H1 (cell line): ENCODE measurements at regions not wholly inside any gene's neighbourhood (a gene's known extent, or its start where the extent isn't known, plus 50 kb on each side); places are given as distances from the start of the nearest gene placed in this dataset.

Experiments
- CTCF ChIA-PET: fragments of 300-600 bp; sonication (Branson Sonifier 250); formaldehyde crosslinking; loops from one replicate; lab custom pipeline; 2021; ENCODE audit not compliant: partially characterized antibody; lab: Charles Lee
- POLR2A ChIA-PET: fragments of 300-600 bp; sonication (Branson Sonifier 250); formaldehyde crosslinking; loops from one replicate; lab custom pipeline; 2021; ENCODE audit warnings: inconsistent platforms; ENCODE audit not compliant: partially characterized antibody; lab: Charles Lee
- DNase-seq, 2 experiments: peaks; one replicate each; pipeline versions ENCODE4 v3.0.0 to v3.0.0-alpha.2; 2010 to 2022; ENCODE audit warnings: low spot score in 2 of 2, low read depth in 1 of 2, mixed read lengths in 1 of 2
- FAIRE-seq: peaks from 2 replicates; lab custom pipeline; 2011; peaks lifted over from hg19 to GRCh38; lab: Jason Lieb, UNC
- H2AFZ ChIP-seq: 2 replicates; pipeline ENCODE4 v1.8.1; 2012; ENCODE audit warnings: low read length, inconsistent platforms
- H2AK5ac ChIP-seq: 2 replicates; pipeline ENCODE4 v1.6.1; 2013; ENCODE audit warnings: low read depth, low read length
- H2BK120ac ChIP-seq: replicated peaks from 2 replicates; pipeline ENCODE3; 2013; ENCODE audit warnings: low read depth, low read length, inconsistent platforms
- H2BK12ac ChIP-seq: 2 replicates; pipeline ENCODE4 v1.6.1; 2013; ENCODE audit warnings: low read depth, low read length
- H2BK15ac ChIP-seq: 2 replicates; pipeline ENCODE4 v1.6.1; 2013; ENCODE audit warnings: low read length
- H2BK20ac ChIP-seq: 2 replicates; pipeline ENCODE4 v1.6.1; 2013; ENCODE audit warnings: low read length
- H2BK5ac ChIP-seq: 2 replicates; pipeline ENCODE4 v1.6.1; 2013; ENCODE audit warnings: low read depth, low read length
- H3K14ac ChIP-seq: 2 replicates; pipeline ENCODE4 v1.6.1; 2013; ENCODE audit warnings: inconsistent platforms; ENCODE audit not compliant: insufficient read length
- H3K18ac ChIP-seq: 2 replicates; pipeline ENCODE4 v1.6.1; 2013; ENCODE audit warnings: low read length; ENCODE audit errors: extremely low read depth
- H3K23ac ChIP-seq: 2 replicates; pipeline ENCODE4 v1.6.1; 2013; ENCODE audit warnings: inconsistent platforms; ENCODE audit not compliant: insufficient read length
- H3K23me2 ChIP-seq: 2 replicates; pipeline ENCODE4 v1.6.1; 2013; ENCODE audit warnings: low read depth, low read length
- H3K27ac ChIP-seq: 2 replicates; pipeline ENCODE4 v1.6.1; 2011; ENCODE audit warnings: low read depth, low read length, inconsistent platforms
- H3K27me3 ChIP-seq, 4 experiments: replicated peaks in 1 of 4; 1 replicate in 1 of 4; 2 replicates in 3 of 4; pipeline versions ENCODE4 v1.6.1 to v1.8.1; 2011 to 2013; ENCODE audit warnings: low read length in 3 of 4, mild to moderate bottlenecking in 3 of 4, inconsistent platforms in 2 of 4, mixed read lengths in 2 of 4, moderate library complexity in 1 of 4; ENCODE audit not compliant: control insufficient read depth in 3 of 4, insufficient read depth in 3 of 4; ENCODE audit errors: extremely low read depth in 1 of 4
- H3K36me3 ChIP-seq, 4 experiments: 2 replicates each; pipeline versions ENCODE4 v1.6.1 to v1.8.1; 2011 to 2013; ENCODE audit warnings: mild to moderate bottlenecking in 4 of 4, low read length in 3 of 4, moderate library complexity in 2 of 4, control low read depth in 1 of 4, inconsistent platforms in 1 of 4; ENCODE audit not compliant: insufficient read depth in 4 of 4, control insufficient read depth in 2 of 4
- H3K4ac ChIP-seq: replicated peaks from 2 replicates; pipeline ENCODE3; 2013; ENCODE audit warnings: low read length, low read depth, mixed read lengths, inconsistent platforms; ENCODE audit not compliant: insufficient read length
- H3K4me1 ChIP-seq, 4 experiments: replicated peaks in 1 of 4; 1 replicate in 1 of 4; 2 replicates in 3 of 4; pipeline versions ENCODE4 v1.6.1 to v1.8.1; 2011 to 2013; ENCODE audit warnings: low read length in 3 of 4, inconsistent platforms in 2 of 4, mixed read lengths in 1 of 4; ENCODE audit not compliant: insufficient read depth in 4 of 4, control insufficient read depth in 3 of 4
- H3K4me2 ChIP-seq, 2 experiments: 2 replicates each; pipeline versions ENCODE4 v1.6.1 to v1.8.1; 2011 to 2013; ENCODE audit warnings: low read depth in 2 of 2, low read length in 2 of 2, control low read depth in 1 of 2, inconsistent platforms in 1 of 2, mild to moderate bottlenecking in 1 of 2; ENCODE audit not compliant: insufficient read depth in 1 of 2
- H3K4me3 ChIP-seq, 4 experiments: fragments of 200-600, 300-600 bp in 1 of 4; sonication (generic), shearing (Covaris generic), sonication (Bioruptor Twin) in 1 of 4; 2 replicates each; pipeline versions ENCODE4 v1.5.1 to v1.8.1; 2011 to 2016; ENCODE audit warnings: low read length in 4 of 4, low read depth in 3 of 4, control low read depth in 2 of 4, inconsistent platforms in 2 of 4, mild to moderate bottlenecking in 2 of 4, mixed read lengths in 1 of 4, moderate library complexity in 1 of 4; ENCODE audit not compliant: insufficient read depth in 2 of 4; ENCODE audit errors: extremely low read depth in 1 of 4
- H3K56ac ChIP-seq: replicated peaks from 2 replicates; pipeline ENCODE3; 2013; ENCODE audit warnings: low read depth, mild to moderate bottlenecking, mixed read lengths, low read length, inconsistent platforms; ENCODE audit not compliant: insufficient read length
- H3K79me1 ChIP-seq: 2 replicates; pipeline ENCODE4 v1.6.1; 2013; ENCODE audit warnings: low read depth, low read length, control low read depth
- H3K79me2 ChIP-seq, 2 experiments: 2 replicates each; pipeline versions ENCODE4 v1.6.1 to v1.8.1; 2012 to 2013; ENCODE audit warnings: low read length in 2 of 2, mild to moderate bottlenecking in 2 of 2, inconsistent platforms in 1 of 2; ENCODE audit not compliant: insufficient read depth in 2 of 2, control insufficient read depth in 1 of 2
- H3K9ac ChIP-seq, 4 experiments: replicated peaks in 1 of 4; 1 replicate in 1 of 4; 2 replicates in 3 of 4; pipeline versions ENCODE4 v1.6.1 to v1.8.1; 2011 to 2013; ENCODE audit warnings: low read depth in 3 of 4, low read length in 3 of 4, control low read depth in 2 of 4, mild to moderate bottlenecking in 2 of 4, moderate library complexity in 2 of 4, inconsistent platforms in 1 of 4; ENCODE audit errors: extremely low read depth in 1 of 4
- H3K9me3 ChIP-seq, 2 experiments: 2 replicates each; pipeline versions ENCODE4 v1.6.1 to v1.8.1; 2012 to 2013; ENCODE audit warnings: mild to moderate bottlenecking in 2 of 2, moderate library complexity in 2 of 2, control low read depth in 1 of 2, inconsistent platforms in 1 of 2, low read depth in 1 of 2, low read length in 1 of 2, mixed read lengths in 1 of 2; ENCODE audit not compliant: insufficient read depth in 2 of 2
- H4K20me1 ChIP-seq, 2 experiments: replicated peaks in 1 of 2; 2 replicates each; pipeline versions ENCODE3 to v1.8.1; 2011 to 2013; ENCODE audit warnings: inconsistent platforms in 2 of 2, low read length in 2 of 2, mild to moderate bottlenecking in 1 of 2; ENCODE audit not compliant: insufficient read depth in 2 of 2, control insufficient read depth in 1 of 2
- H4K5ac ChIP-seq: 2 replicates; pipeline ENCODE4 v1.6.1; 2013; ENCODE audit warnings: low read length, low read depth, mixed read lengths, inconsistent platforms; ENCODE audit not compliant: insufficient read length
- H4K8ac ChIP-seq: 2 replicates; pipeline ENCODE4 v1.8.0; 2013; ENCODE audit warnings: mild to moderate bottlenecking, moderate library complexity, low read length, inconsistent platforms; ENCODE audit not compliant: insufficient read depth; ENCODE audit errors: extremely low read depth
- H4K91ac ChIP-seq: replicated peaks from 2 replicates; pipeline ENCODE3; 2013; ENCODE audit warnings: low read length, mixed read lengths, inconsistent platforms; ENCODE audit not compliant: insufficient read length
- CBX8 ChIP-seq: fragments of 300-800, 300-1000 bp; sonication (generic); IDR thresholded peaks from 2 replicates; pipeline ENCODE4 v1.7.1; 2016; ENCODE audit warnings: low read depth, low read length, borderline replicate concordance
- FOSL1 ChIP-seq: IDR thresholded peaks from 2 replicates; pipeline ENCODE4 v1.6.1; 2011; ENCODE audit warnings: mild to moderate bottlenecking, low read depth, low read length, moderate library complexity; ENCODE audit not compliant: insufficient read depth
- GABPA ChIP-seq: IDR thresholded peaks from 2 replicates; pipeline ENCODE4 v1.6.1; 2011; ENCODE audit warnings: mild to moderate bottlenecking, low read length, moderate library complexity, borderline replicate concordance; ENCODE audit not compliant: insufficient read depth
- NRF1 ChIP-seq: IDR thresholded peaks from 2 replicates; pipeline ENCODE4 v1.6.1; 2011; ENCODE audit warnings: mild to moderate bottlenecking, low read depth, low read length, improper control_type of control experiment
- POU5F1 ChIP-seq: IDR thresholded peaks from 2 replicates; pipeline ENCODE4 v1.6.1; 2011; ENCODE audit warnings: low read depth, mild to moderate bottlenecking, low read length, moderate library complexity
- SIX5 ChIP-seq: IDR thresholded peaks from 2 replicates; pipeline ENCODE4 v1.6.1; 2011; ENCODE audit warnings: mild to moderate bottlenecking, low read depth, low read length
- TBP ChIP-seq: IDR thresholded peaks from 2 replicates; pipeline ENCODE4 v1.6.1; 2011; ENCODE audit warnings: low read depth, low read length, improper control_type of control experiment
- WGBS, 2 experiments: shearing (Covaris generic) in 1 of 2; methylation state at CpG; one replicate each; pipeline versions ENCODE4 v1.1.6 to v1.1.7; 2013 to 2015; ENCODE audit warnings: low lambda C conversion rate in 2 of 2, mixed read lengths in 2 of 2, inconsistent platforms in 1 of 2, low coverage in 1 of 2, missing lambda C conversion rate in 1 of 2; ENCODE audit not compliant: insufficient replicate concordance in 2 of 2, insufficient coverage in 1 of 2, insufficient read length in 1 of 2; ENCODE audit errors: extremely low coverage in 1 of 2, missing lambda C conversion rate in 1 of 2; 5-methylcytosine and 5-hydroxymethylcytosine counted together

GRCh38 chr3:194801461-194802432, 116.1 kb downstream of the FAM43A start:
- H3K79me1 ChIP-seq = no peaks in the 10 kb centered on the region
- H3K9me3 ChIP-seq = no peaks in the 10 kb centered on the region
- WGBS, 2 experiments = 82% methylated on average over 23 of the region's 23 CpGs; no CpG with 5 or more reads in 1 of the 2 experiments
- H3K14ac ChIP-seq = no peak overlapping the region
- peak overlapping the region; percentile 91 for H2AFZ ChIP-seq
- no peak overlapping the region for H4K5ac ChIP-seq
- H3K9ac ChIP-seq = no peak overlapping the region; a peak in 1 of 7 replicates
- H3K4ac ChIP-seq = no peak overlapping the region
- no peak for DNase-seq
- H2BK15ac ChIP-seq = no peak overlapping the region
- H3K4me1 ChIP-seq = peaks cover 0 to 7% (median 5%) of the 10 kb centered on the region in 4 experiments; a peak in 4 of 7 replicates
- ChIA-PET POLR2A (interaction anchor here (0.6 to 1.7 kb wide), 2 partner anchors 114 to 590 kb away, joined by 3 read pairs; no protein-coding TSS in a partner anchor), CTCF (interaction anchor here (0.8 to 3.5 kb wide), 5 partner anchors 19 to 183 kb away, joined by 3 to 11 read pairs (median 4); no protein-coding TSS in a partner anchor)
- H2BK20ac ChIP-seq = no peak overlapping the region
- peak overlapping the region; percentile 42; the same call in 1 of the 2 replicates for H4K8ac ChIP-seq
- no peak overlapping the region for H3K23ac ChIP-seq
- peak overlapping the region in 1 of 2 experiments; percentile 28; a peak in 2 of 4 replicates for H3K4me2 ChIP-seq
- no peak for FAIRE-seq
- no peak overlapping the region for H2AK5ac ChIP-seq
- H4K91ac ChIP-seq = no peak overlapping the region
- H2BK5ac ChIP-seq = no peak overlapping the region
- no peaks in the 10 kb centered on the region for H4K20me1 ChIP-seq
- H3K56ac ChIP-seq = no peak overlapping the region
- H3K4me3 ChIP-seq = no peak overlapping the region
- H3K27me3 ChIP-seq = no peaks in the 10 kb centered on the region
- TF ChIP-seq CBX8 (no peak), NRF1 (no peak), SIX5 (no peak), GABPA (no peak), POU5F1 (no peak), TBP (no peak), FOSL1 (no peak)
- TF ChIP-seq, all 59 proteins: peak for 0
- peak overlapping the region; percentile 60; the same call in 1 of the 2 replicates for H2BK12ac ChIP-seq
- H3K36me3 ChIP-seq = no peaks in the 10 kb centered on the region
- H3K27ac ChIP-seq = no peak overlapping the region
- no peak overlapping the region for H2BK120ac ChIP-seq
- no peaks in the 10 kb centered on the region for H3K23me2 ChIP-seq
- H3K18ac ChIP-seq = peak overlapping the region; percentile 48; the same call in 1 of the 2 replicates
- H3K79me2 ChIP-seq = no peaks in the 10 kb centered on the region
